HG02852 (cell line): ENCODE measurements at regions not wholly inside any gene's neighbourhood (a gene's known extent, or its start where the extent isn't known, plus 50 kb on each side); places are given as distances from the start of the nearest gene placed in this dataset.
"Not testable (repeated sequence)": the region's sequence is repeated elsewhere in the genome, so short reads cannot be mapped to it uniquely, and the experiment has no call there.

ENCODE experiments used
- ATAC-seq: cut with Tn5 transposase; IDR thresholded peaks from one replicate; pipeline ENCODE4 v1.9.1; 2021; ENCODE audit warnings: mild to moderate bottlenecking, moderate library complexity; ENCODE audit not compliant: unreplicated experiment

DNA sequence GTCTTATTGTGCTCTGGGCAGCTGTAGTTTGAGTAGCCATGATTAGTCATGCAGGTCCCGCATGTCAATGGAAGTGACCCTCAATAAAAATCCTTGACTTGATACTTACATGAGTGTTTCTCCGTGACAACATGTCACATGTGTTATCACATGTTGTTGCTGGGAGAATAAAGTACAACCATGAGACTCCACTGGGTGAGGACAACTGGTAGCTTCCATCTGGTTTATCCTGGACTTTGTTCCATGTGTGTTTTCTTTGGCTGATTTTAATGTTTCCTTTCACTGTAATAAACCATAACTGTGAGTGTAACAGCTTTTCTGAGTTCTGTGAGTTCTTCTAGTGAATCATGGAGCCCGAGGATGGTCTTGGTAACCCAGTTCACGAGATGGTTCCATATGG is 63.1 kb upstream of the NDN start:
- ATAC-seq, result no peak

- no peak for ATAC-seq
These were observed 63.7 kb upstream of the NDN start for GRCh38 chr15:23750776-23751175.

- ATAC-seq, result no peak
These were observed 66.1 kb upstream of the NDN start for GRCh38 chr15:23753248-23753647.

- ATAC-seq, result no peak
These were observed 71.8 kb upstream of the NDN start for GRCh38 chr15:23758891-23759290.

- ATAC-seq, result no peak
These were observed 72.9 kb upstream of the NDN start for GRCh38 chr15:23760024-23760423.

DNA sequence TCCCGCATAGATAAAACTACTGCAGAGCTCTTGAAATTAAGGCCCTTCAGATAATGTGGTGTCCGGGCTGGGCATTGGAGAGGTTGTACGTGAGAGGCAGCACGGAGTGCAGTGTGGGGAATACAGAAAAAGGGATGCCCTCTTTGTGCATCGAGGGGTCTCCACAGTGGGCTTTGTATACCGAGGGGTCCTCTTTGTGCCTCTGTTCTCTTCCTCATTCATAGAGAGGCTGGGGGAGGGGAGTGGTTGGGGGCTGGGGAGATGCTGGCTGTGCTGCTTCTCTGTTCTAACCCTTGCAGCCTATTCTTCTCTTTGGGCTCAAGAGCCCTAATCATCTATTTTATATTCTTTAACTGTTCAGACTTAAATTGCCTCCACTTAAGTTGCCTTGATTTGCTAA is 74.3 kb upstream of the NDN start:
- no peak for ATAC-seq

DNA sequence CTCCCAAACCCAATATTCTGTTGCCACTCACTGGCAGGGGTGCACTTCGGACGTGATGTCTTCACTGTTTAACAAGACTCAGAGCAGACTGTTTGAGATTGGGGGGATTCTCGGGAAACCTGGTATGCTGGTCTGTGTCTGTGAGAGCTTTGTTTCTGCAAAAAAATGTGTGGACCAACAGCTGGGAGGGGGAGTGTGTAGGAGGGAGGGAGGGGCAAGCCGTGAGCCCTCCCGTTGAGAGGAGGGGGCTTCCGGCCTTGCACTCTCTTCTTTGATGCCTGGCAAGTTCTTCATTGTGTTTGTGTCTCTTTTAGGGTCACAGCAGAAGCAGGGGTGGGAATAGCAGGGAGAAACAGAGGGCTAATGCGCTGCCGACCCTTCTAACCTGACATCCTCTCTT is 74.9 kb upstream of the NDN start:
- ATAC-seq, result no peak

- ATAC-seq, result no peak
These were observed 75.9 kb upstream of the NDN start for GRCh38 chr15:23763021-23763420.

DNA sequence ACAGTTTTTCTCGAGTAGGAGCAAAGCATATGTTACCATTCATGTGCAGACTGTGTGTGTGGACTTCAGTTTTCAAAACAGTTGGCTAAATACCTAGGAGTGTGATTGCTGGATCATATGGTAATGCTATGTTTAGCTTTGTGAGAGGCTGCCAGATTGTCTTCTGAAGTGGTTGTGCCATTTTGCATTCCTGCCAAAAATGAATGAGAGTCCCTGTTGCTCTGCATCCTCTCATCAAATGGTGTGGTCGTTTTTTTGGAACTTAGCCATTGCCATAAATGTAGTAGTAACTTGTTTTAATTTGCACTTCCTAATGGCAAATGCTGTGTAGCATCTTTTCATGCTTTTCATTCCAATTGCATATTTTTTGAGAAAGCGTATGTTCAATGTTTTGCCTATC is 77.2 kb upstream of the NDN start:
- ATAC-seq, result no peak

- ATAC-seq, result no peak
These were observed 77.6 kb upstream of the NDN start for GRCh38 chr15:23764716-23765115.

- not testable (repeated sequence) for ATAC-seq
These were observed 79.7 kb upstream of the NDN start for GRCh38 chr15:23766779-23767178.

DNA sequence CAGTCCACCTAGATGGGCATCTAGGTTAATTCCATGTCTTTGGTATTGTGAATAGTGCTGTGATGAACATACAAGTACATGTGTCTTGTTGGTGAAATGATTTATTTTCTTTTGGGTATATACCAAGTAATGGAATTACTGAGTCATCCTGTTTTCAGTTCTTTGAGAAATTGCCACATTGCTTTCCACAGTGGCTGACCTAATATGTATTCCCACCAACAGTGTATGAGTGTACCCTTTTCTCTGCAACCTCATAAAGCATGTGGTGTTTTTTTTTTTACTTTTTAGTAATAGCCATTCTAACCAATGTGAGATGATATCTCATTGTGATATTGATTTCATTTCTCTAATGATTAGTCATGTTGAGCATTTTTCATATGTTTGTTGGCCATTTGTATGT is 86.0 kb upstream of the NDN start:
- ATAC-seq, result no peak

DNA sequence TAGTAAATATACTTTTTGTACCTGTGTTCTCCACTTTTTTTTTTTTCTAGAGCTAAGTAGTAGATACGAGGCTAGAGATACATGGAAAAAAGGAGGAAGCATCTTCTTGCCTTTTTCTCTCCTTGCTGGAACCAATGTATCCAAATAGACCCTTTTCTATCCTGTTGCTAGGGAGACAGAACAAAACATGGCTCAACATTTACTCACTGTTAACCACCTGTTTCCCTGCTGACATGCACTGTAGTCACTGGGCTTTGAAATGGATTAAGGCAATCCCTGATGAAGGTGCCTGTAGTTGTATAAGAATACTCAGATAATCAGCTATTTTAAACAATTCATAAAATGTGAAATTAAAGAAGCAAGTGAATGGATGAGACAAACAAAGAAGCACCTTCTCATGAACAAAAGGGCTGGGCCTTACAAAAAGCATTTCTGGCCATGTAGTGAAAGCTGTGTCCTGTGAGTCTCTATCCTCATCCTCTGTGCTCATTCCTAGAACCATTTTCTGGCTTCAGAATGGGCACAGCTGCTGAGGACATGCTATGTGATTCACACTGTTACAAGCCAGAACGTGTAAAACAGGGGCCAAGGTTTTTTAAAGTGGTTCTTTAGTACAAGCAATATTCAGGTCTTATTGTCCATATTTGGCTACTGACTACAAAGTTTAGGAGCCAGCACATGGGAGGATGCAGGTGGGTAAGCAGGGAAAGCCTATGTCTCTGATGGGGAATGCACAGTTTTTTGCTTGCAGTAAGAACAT is 100.4 kb upstream of the NDN start:
- no peak for ATAC-seq

- ATAC-seq, result no peak
These were observed 106.1 kb upstream of the NDN start for GRCh38 chr15:23793191-23793680.

DNA sequence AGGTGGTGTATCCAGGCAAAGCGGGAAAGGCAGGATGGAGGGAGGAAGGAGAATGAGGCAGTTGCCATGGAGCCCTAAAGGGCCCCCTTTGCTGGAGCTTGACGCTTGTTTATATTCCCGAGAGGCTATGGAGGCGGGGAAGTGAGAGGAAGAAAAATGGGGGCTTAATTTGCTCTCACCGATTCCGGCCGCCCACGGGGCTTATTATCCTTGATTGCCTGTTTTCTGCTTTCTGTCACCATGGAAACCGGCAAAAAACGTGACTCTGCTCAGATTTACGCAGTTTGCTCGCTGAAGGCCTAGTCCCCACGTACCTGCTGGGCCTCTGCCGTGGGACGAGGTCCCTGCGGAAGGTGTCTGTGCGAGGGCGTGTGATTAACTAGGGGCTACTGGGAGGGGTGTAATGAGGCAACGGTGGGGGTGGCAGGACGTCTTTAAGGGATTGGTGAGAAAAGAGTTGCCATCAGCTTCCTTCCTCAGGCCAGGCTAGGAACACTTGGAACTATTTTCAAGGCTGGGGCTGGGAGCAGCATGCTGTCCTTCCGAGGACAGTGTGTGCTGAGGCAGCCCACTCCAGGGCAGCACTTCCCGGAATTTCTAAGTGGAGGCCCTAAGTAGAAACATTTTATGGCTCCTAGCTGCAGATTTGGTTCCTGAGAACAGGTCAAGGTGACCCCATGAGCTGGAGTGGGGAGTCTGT is 110.8 kb upstream of the NDN start:
- ATAC-seq, result no peak

DNA sequence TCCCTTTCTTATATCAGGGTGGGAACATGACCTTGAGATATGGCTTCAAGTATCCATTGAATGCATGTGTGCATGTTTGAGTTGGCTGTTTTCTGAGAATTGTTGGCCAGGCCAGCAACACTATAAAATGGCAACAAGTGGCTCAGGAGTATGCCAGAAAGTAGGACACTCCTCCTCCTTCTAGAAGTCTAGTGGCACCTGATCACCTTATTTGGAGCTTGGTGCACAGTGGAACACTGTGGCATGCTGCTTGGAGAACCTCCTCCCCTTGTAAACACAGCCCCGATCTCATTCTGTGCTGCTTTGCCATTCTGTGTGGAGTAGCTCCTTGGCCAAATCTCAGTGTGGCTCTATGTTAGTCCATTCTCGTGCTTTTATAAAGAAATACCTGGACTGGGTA is 114.8 kb upstream of the NDN start:
- ATAC-seq, result no peak

DNA sequence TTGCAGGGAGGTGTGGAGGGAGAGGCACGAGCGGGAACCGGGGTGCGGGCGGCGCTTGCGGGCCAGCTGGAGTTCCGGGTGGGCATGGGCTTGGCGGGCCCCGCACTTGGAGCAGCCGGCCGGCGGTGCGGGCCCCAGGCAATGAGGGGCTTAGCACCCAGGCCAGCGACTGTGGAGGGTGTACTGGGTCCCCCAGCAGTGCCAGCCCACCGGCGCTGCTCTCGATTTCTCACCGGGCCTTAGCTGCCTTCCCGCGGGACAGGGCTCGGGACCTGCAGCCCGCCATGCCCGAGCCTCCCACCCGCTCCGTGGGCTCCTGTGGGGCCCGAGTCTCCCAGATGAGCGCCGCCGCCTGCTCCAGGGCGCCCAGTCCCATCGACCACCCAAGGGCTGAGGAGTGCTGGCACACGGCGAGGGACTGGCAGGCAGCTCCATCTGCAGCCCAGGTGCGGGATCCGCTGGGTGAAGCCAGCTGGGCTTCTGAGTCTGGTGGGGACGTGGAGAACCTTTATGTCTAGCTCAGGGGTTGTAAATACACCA is 115.9 kb upstream of the NDN start:
- ATAC-seq, result not testable (repeated sequence)

DNA sequence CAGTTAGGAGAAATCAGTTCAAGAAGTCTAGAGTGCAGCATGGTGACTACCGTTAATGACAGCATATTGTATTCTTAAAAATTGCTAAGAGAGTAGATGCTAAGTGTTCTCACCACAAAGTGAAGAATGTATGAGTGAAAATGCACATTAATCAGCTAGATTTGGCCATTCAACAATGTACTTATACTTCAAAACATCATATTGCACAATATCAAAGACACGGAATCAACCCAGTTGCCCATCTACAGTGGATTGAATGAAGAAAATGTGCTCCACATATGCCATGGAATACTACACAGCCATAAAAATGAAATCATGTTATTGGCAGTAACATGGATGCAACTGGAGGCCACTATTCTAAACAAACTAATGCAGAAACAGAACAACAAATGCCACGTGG is 119.9 kb upstream of the NDN start:
- ATAC-seq, result no peak

- no peak for ATAC-seq
These were observed 136.4 kb upstream of the NDN start for GRCh38 chr15:23823508-23823907.

GRCh38 chr15:23828786-23829185 is 141.7 kb upstream of the NDN start:
- ATAC-seq, result no peak

GRCh38 chr15:23835953-23836352 is 148.8 kb upstream of the NDN start:
- ATAC-seq, result no peak

GRCh38 chr15:23839893-23840474 is 152.9 kb upstream of the NDN start:
- ATAC-seq, result no peak
